ENCODE measurements at regions not wholly inside any gene's neighbourhood (a gene's known extent, or its start where the extent isn't known, plus 50 kb on each side); places are given as distances from the start of the nearest gene placed in this dataset.

GRCh38 chr6:14964556-14965270, 281.2 kb upstream of the JARID2 start:
- TF ChIP-seq RARB (CRISPR knock-in tag; IDR thresholded peaks at IDR 0.05) (no peak), ARNTL (CRISPR knock-in tag; IDR thresholded peaks at IDR 0.05; ENCODE audit: borderline replicate concordance, low read depth) (no peak), CSRNP3 (CRISPR knock-in tag; IDR thresholded peaks at IDR 0.05) (no peak), PATZ1 (CRISPR knock-in tag; IDR thresholded peaks at IDR 0.05; ENCODE audit: borderline replicate concordance) (no peak), BACH2 (CRISPR knock-in tag; IDR thresholded peaks at IDR 0.05; ENCODE audit: borderline replicate concordance) (no peak), OSR1 (CRISPR knock-in tag; IDR thresholded peaks at IDR 0.05) (no peak)
